ENCODE measurements at regions not wholly inside any gene's neighbourhood (a gene's known extent, or its start where the extent isn't known, plus 50 kb on each side); places are given as distances from the start of the nearest gene placed in this dataset.

GRCh38 chr3:168506589-168506988 is 410.9 kb upstream of the GOLIM4 start:
- Histone ChIP-seq H3K36me3 (ENCODE audit: insufficient read depth, low read length) (no peaks in the 10 kb centered on the region), H3K4me2 (ENCODE audit: low read length) (no peak overlapping the region), H3K4me3 (ENCODE audit: low read length) (no peak overlapping the region), H3K9me2 (ENCODE audit: insufficient read depth, low read length) (no peaks in the 10 kb centered on the region), H3K79me2 (replicated peaks; ENCODE audit: insufficient read depth, low read length) (no peaks in the 10 kb centered on the region), H3K27me3 (ENCODE audit: insufficient read depth, low read depth, low read length) (no peaks in the 10 kb centered on the region), H3F3A (ENCODE audit: insufficient read depth, low read length, poor library complexity, severe bottlenecking) (no peaks in the 10 kb centered on the region), H4K20me1 (ENCODE audit: insufficient read depth) (no peaks in the 10 kb centered on the region), H3K9ac (ENCODE audit: low read length) (no peak overlapping the region), H2AFZ (ENCODE audit: low read depth, low read length) (no peak overlapping the region), H3K9me3 (ENCODE audit: low read length) (no peaks in the 10 kb centered on the region), H3K27ac (ENCODE audit: low read length) (no peak overlapping the region)
- TF ChIP-seq SMC3 (conservative IDR thresholded peaks at IDR 0.05; ENCODE audit: poor library complexity) (no peak), REST (IDR thresholded peaks at IDR 0.05; ENCODE audit: borderline replicate concordance) (no peak), RAD21 (conservative IDR thresholded peaks at IDR 0.05) (no peak), CTCF (IDR thresholded peaks at IDR 0.05; ENCODE audit: poor library complexity, severe bottlenecking) (no peak), POLR2AphosphoS5 (IDR thresholded peaks at IDR 0.05) (no peak), MXI1 (conservative IDR thresholded peaks at IDR 0.05; ENCODE audit: poor library complexity, severe bottlenecking) (no peak), TAF1 (IDR thresholded peaks at IDR 0.05; ENCODE audit: low read depth) (no peak), EP300 (conservative IDR thresholded peaks at IDR 0.05; ENCODE audit: poor library complexity, severe bottlenecking) (no peak), EZH2 (IDR thresholded peaks at IDR 0.05; ENCODE audit: borderline replicate concordance, insufficient read depth, low read length, poor library complexity, severe bottlenecking) (no peak)

- Histone ChIP-seq H3K9me2 (ENCODE audit: insufficient read depth, low read length) (no peaks in the 10 kb centered on the region), H3K79me2 (replicated peaks; ENCODE audit: insufficient read depth, low read length) (no peaks in the 10 kb centered on the region), H3F3A (ENCODE audit: insufficient read depth, low read length, poor library complexity, severe bottlenecking) (no peaks in the 10 kb centered on the region), H4K20me1 (ENCODE audit: insufficient read depth) (no peaks in the 10 kb centered on the region), H3K9me3 (ENCODE audit: low read length) (no peaks in the 10 kb centered on the region), H3K36me3 (ENCODE audit: insufficient read depth, low read length) (no peaks in the 10 kb centered on the region), H3K4me3 (ENCODE audit: low read length) (no peak overlapping the region), H3K9ac (ENCODE audit: low read length) (no peak overlapping the region), H2AFZ (ENCODE audit: low read depth, low read length) (no peak overlapping the region), H3K27me3 (ENCODE audit: insufficient read depth, low read depth, low read length) (no peaks in the 10 kb centered on the region), H3K27ac (ENCODE audit: low read length) (no peak overlapping the region), H3K4me2 (ENCODE audit: low read length) (no peak overlapping the region)
- TF ChIP-seq MXI1 (conservative IDR thresholded peaks at IDR 0.05; ENCODE audit: poor library complexity, severe bottlenecking): no peak
- TF ChIP-seq SMC3 (conservative IDR thresholded peaks at IDR 0.05; ENCODE audit: poor library complexity): no peak
- no peak for TF ChIP-seq CTCF (IDR thresholded peaks at IDR 0.05; ENCODE audit: poor library complexity, severe bottlenecking)
- no peak for TF ChIP-seq TAF1 (IDR thresholded peaks at IDR 0.05; ENCODE audit: low read depth)
- TF ChIP-seq RAD21 (conservative IDR thresholded peaks at IDR 0.05): no peak
- TF ChIP-seq EZH2 (IDR thresholded peaks at IDR 0.05; ENCODE audit: borderline replicate concordance, insufficient read depth, low read length, poor library complexity, severe bottlenecking): no peak
- TF ChIP-seq REST (IDR thresholded peaks at IDR 0.05; ENCODE audit: borderline replicate concordance): no peak
- TF ChIP-seq EP300 (conservative IDR thresholded peaks at IDR 0.05; ENCODE audit: poor library complexity, severe bottlenecking): no peak
- TF ChIP-seq POLR2AphosphoS5 (IDR thresholded peaks at IDR 0.05): no peak
Observed at GRCh38 chr3:168501570-168501969, 405.8 kb upstream of the GOLIM4 start.
